ENCODE measurements at regions not wholly inside any gene's neighbourhood (a gene's known extent, or its start where the extent isn't known, plus 50 kb on each side); places are given as distances from the start of the nearest gene placed in this dataset.

DNA sequence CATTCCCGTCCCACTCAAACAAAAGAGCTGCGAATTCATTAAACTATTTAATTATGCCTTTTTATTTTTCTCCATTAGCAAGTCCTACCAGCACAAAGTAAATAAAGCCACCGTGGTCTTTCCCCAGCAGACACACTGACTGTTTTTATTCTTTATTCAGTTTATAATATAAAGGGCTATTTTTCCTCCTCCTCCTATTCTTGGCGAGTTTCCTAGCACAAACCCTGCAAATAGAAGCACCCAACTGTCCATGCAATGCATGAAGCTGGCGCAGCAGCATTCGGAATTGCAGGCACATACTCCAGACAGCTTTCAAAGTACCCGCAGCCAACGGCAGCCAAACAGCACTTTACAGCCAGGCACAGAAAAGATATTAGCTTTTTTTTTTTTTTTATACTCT lies 583.4 kb upstream of the PSMD7 start:
- DNase-seq = no peak
- Histone ChIP-seq H3K36me3 (replicated peaks) (no peaks in the 10 kb centered on the region), H3K27me3 (replicated peaks) (no peaks in the 10 kb centered on the region), H3K27ac (no peak overlapping the region), H3K4me3 (ENCODE audit: low read depth, low read length) (no peak overlapping the region)
- in situ Hi-C loops (cut with HindIII; ENCODE audit: low pct_ligation_motif_present, low sequenced_read_pairs) = no loop called here
- TF ChIP-seq, protein P1, sequence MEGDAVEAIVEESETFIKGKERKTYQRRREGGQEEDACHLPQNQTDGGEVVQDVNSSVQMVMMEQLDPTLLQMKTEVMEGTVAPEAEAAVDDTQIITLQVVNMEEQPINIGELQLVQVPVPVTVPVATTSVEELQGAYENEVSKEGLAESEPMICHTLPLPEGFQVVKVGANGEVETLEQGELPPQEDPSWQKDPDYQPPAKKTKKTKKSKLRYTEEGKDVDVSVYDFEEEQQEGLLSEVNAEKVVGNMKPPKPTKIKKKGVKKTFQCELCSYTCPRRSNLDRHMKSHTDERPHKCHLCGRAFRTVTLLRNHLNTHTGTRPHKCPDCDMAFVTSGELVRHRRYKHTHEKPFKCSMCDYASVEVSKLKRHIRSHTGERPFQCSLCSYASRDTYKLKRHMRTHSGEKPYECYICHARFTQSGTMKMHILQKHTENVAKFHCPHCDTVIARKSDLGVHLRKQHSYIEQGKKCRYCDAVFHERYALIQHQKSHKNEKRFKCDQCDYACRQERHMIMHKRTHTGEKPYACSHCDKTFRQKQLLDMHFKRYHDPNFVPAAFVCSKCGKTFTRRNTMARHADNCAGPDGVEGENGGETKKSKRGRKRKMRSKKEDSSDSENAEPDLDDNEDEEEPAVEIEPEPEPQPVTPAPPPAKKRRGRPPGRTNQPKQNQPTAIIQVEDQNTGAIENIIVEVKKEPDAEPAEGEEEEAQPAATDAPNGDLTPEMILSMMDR (IDR thresholded peaks at IDR 0.05; ENCODE audit: low read depth, low read length, missing control alignments) = no peak

DNA sequence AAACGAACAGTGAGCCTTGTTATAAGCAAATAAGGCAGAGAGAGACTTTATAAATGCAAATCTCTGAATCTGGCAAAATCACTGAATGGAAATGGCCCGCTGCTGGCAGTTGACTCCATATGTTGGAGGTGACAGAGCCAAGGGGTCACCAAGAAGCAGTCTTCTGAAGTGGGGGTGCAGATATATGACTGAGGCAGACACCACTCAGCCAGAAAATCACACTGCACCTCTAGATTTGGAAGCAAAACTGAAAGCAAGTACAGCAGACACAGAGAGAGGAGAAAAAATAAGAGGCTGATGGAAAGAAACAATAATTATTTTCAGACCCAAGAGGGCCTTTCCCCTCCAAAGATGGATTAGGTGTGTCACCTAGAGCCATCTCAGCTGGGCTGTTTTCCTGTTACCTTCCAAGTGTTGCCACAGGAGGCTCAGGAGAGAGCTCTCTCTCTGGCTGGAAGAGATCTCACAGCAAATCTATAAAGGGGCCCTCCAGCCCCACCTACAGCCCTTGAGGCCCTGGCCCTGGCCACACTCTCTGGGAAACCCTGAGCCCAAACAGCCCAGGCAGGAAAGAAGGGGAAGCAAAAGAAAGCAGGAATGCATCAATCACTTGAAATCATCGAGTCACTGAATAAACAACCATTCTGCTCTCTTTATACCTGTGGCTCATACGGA lies 585.1 kb upstream of the PSMD7 start:
- Histone ChIP-seq H3K27me3 (replicated peaks) (no peaks in the 10 kb centered on the region), H3K4me3 (ENCODE audit: low read depth, low read length) (no peak overlapping the region), H3K36me3 (replicated peaks) (no peaks in the 10 kb centered on the region), H3K27ac (no peak overlapping the region)
- TF ChIP-seq, protein P1 (IDR thresholded peaks at IDR 0.05; ENCODE audit: low read depth, low read length, missing control alignments) = no peak
- in situ Hi-C loops (cut with HindIII; ENCODE audit: low pct_ligation_motif_present, low sequenced_read_pairs) = no loop called here
- DNase-seq = no peak

DNA sequence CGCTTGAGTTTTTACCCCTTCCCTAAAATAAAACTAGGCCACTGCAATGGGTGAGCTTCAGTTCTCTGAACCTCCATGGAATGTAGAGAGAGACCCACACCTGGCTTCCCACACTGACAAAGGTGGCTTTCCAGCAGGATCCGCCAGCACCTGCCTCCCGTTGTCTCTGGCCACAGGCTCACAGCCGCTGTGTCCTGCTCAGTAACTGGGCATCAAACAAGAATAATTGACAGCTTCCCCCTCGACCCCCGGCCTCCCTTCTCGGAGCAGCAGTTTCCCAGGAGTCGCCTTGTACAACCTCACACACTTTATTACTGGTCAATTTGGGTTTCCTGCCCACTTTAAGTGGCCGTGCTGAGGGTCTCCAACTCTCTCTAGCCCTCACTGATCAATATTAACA lies 586.1 kb upstream of the PSMD7 start:
- Histone ChIP-seq H3K36me3 (replicated peaks) (no peaks in the 10 kb centered on the region), H3K27ac (no peak overlapping the region), H3K27me3 (replicated peaks) (no peaks in the 10 kb centered on the region), H3K4me3 (ENCODE audit: low read depth, low read length) (no peak overlapping the region)
- no peak for DNase-seq
- in situ Hi-C loops (cut with HindIII; ENCODE audit: low pct_ligation_motif_present, low sequenced_read_pairs) = no loop called here
- TF ChIP-seq, protein P1 (IDR thresholded peaks at IDR 0.05; ENCODE audit: low read depth, low read length, missing control alignments) = no peak

DNA sequence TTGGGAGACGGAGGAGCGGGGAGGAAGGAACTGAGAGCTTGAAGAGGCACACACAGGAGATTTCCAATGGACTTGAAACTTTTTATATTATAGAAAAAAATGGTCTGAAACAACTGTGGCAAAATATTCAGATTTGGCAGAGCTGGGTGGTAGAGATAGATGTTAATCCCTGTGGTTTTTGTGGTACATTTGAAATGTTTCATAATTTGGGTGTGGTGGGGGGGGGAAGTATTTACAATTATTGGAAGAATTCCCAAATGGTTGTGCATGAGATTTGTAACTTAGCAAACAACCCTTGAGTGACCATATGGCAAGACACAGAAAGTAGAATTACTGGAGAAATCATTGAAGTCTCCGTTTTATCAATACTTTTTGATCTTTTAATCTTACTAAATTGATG lies 588.8 kb upstream of the PSMD7 start:
- no peaks in the 10 kb centered on the region for H3K27me3 ChIP-seq (replicated peaks)
- H3K36me3 ChIP-seq (replicated peaks) = no peaks in the 10 kb centered on the region
- in situ Hi-C loops (cut with HindIII; ENCODE audit: low pct_ligation_motif_present, low sequenced_read_pairs) = no loop called here
- no peak for DNase-seq
- H3K4me3 ChIP-seq (ENCODE audit: low read depth, low read length) = no peak overlapping the region
- no peak overlapping the region for H3K27ac ChIP-seq
- TF ChIP-seq, protein P1 (IDR thresholded peaks at IDR 0.05; ENCODE audit: low read depth, low read length, missing control alignments) = no peak

DNA sequence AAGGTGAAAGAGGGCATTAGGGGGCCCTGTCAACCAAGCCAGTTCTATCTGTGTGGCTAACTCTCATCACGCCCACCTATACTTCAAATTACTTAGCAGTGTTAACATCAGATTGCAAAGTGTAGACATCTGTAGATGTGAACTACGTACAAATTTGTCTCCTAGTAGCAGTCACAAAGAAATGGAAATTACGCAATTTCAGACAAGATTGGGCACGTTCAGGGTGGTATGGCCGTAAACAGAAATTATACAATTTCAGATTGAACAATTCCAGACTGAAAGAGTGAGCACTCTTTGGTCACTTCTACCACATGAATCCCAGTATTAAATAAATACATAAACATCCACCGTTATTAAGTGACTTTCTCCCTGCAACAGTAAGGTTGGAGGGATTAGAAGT lies 592.7 kb upstream of the PSMD7 start:
- Histone ChIP-seq H3K27ac (no peak overlapping the region), H3K4me3 (ENCODE audit: low read depth, low read length) (no peak overlapping the region), H3K36me3 (replicated peaks) (no peaks in the 10 kb centered on the region), H3K27me3 (replicated peaks) (no peaks in the 10 kb centered on the region)
- DNase-seq = no peak
- TF ChIP-seq, protein P1 (IDR thresholded peaks at IDR 0.05; ENCODE audit: low read depth, low read length, missing control alignments) = no peak
- in situ Hi-C loops (cut with HindIII; ENCODE audit: low pct_ligation_motif_present, low sequenced_read_pairs) = no loop called here

DNA sequence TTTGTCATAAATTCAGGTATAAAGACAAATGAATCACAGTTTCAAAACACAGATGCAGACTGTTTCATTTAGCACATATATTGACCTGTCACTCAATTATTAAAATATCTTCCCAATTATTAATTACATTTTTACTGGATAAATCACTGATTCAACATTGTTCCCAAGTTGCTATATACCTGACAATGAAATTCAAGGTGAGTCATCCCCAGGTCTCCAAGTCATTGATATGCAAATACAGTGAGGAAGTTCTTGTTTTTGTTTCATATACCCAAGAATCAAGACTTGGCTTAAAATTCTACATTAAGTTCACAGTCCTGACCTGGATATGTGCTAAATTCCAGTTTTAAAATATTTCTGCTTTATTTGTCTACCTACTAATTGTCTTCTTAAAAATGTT lies 599.3 kb upstream of the PSMD7 start:
- no peak overlapping the region for H3K27ac ChIP-seq
- H3K4me3 ChIP-seq (ENCODE audit: low read depth, low read length) = no peak overlapping the region
- TF ChIP-seq, protein P1 (IDR thresholded peaks at IDR 0.05; ENCODE audit: low read depth, low read length, missing control alignments) = no peak
- no peak for DNase-seq
- in situ Hi-C loops (cut with HindIII; ENCODE audit: low pct_ligation_motif_present, low sequenced_read_pairs) = no loop called here
- H3K36me3 ChIP-seq (replicated peaks) = no peaks in the 10 kb centered on the region
- H3K27me3 ChIP-seq (replicated peaks) = no peaks in the 10 kb centered on the region
